CD4-positive, alpha-beta T cell (primary cell): ENCODE measurements at regions not wholly inside any gene's neighbourhood (a gene's known extent, or its start where the extent isn't known, plus 50 kb on each side); places are given as distances from the start of the nearest gene placed in this dataset.

ENCODE experiments used
- ATAC-seq: fragments of 200-7000 bp; cut with Tn5 transposase; one replicate; pipeline ENCODE4 v1.10.0; 2022; ENCODE audit warnings: mild to moderate bottlenecking; ENCODE audit not compliant: poor library complexity
- CTCF ChIA-PET: fragments of 350-600 bp; sonication (Branson Sonifier 250); formaldehyde crosslinking; loops from one replicate; lab custom pipeline; 2021; ENCODE audit warnings: antibody characterized with exemption, inconsistent platforms; lab: Charles Lee
- POLR2A ChIA-PET: fragments of 350-600 bp; sonication (Branson Sonifier 250); formaldehyde crosslinking; loops from one replicate; lab custom pipeline; 2021; ENCODE audit warnings: antibody characterized with exemption, inconsistent platforms; lab: Charles Lee
- DNase-seq, 14 experiments: peaks; one replicate each; pipeline ENCODE4 v3.0.0-alpha.2; 2013 to 2020; ENCODE audit warnings: mixed read lengths in 2 of 14
- H3K27ac ChIP-seq, 2 donors: one replicate each; pipeline versions ENCODE4 v1.5.1 to v1.7.0; 2013; ENCODE audit warnings: low read length in 2 of 2, low read depth in 1 of 2, mild to moderate bottlenecking in 1 of 2
- H3K27me3 ChIP-seq, 2 experiments: 1 replicate in 1 of 2; 2 replicates in 1 of 2; pipeline versions ENCODE4 v1.6.1 to v1.7.0; 2013; ENCODE audit warnings: low read length in 2 of 2, control low read depth in 1 of 2, mild to moderate bottlenecking in 1 of 2, moderate library complexity in 1 of 2; ENCODE audit not compliant: insufficient read depth in 2 of 2, control insufficient read depth in 1 of 2
- H3K36me3 ChIP-seq: one replicate; pipeline ENCODE4 v1.6.1; 2013; ENCODE audit warnings: low read length, control low read depth; ENCODE audit not compliant: insufficient read depth
- H3K4me1 ChIP-seq: one replicate; pipeline ENCODE4 v1.6.1; 2013; ENCODE audit warnings: low read length, control low read depth; ENCODE audit not compliant: insufficient read depth
- H3K4me3 ChIP-seq: one replicate; pipeline ENCODE4 v1.5.1; 2013; ENCODE audit warnings: mild to moderate bottlenecking, low read length, moderate library complexity
- H3K9me3 ChIP-seq, 2 experiments: 1 replicate in 1 of 2; 2 replicates in 1 of 2; pipeline versions ENCODE4 v1.6.1 to v1.7.0; 2013; ENCODE audit warnings: low read length in 2 of 2, mild to moderate bottlenecking in 2 of 2, control low read depth in 1 of 2, moderate library complexity in 1 of 2; ENCODE audit not compliant: control insufficient read depth in 1 of 2, insufficient read depth in 1 of 2
- H3K27ac Mint-ChIP-seq: one replicate; pipeline ENCODE4 v1.8.0; 2020; ENCODE audit warnings: mixed read lengths
- H3K27me3 Mint-ChIP-seq: one replicate; pipeline ENCODE4 v1.8.0; 2021; ENCODE audit warnings: mixed read lengths
- H3K36me3 Mint-ChIP-seq: one replicate; pipeline ENCODE4 v1.8.0; 2021; ENCODE audit warnings: low read depth, mixed read lengths
- H3K4me1 Mint-ChIP-seq: one replicate; pipeline ENCODE4 v1.8.0; 2021; ENCODE audit warnings: low read depth, mixed read lengths
- H3K4me3 Mint-ChIP-seq: one replicate; pipeline ENCODE4 v1.8.0; 2020; ENCODE audit warnings: mild to moderate bottlenecking, mixed read lengths
- H3K9me3 Mint-ChIP-seq: one replicate; pipeline ENCODE4 v1.8.0; 2020; ENCODE audit warnings: mixed read lengths
- CTCF ChIP-seq: fragments of 200-600 bp; IDR thresholded peaks from one replicate; pipeline ENCODE4 v1.8.0; 2022; ENCODE audit warnings: antibody characterized with exemption, mild to moderate bottlenecking
- intact Hi-C, 2 experiments: fragments of 100-400 bp; cut with DNase I in 1 of 2; cut with micrococcal nuclease in 1 of 2; formaldehyde crosslinking; loops; one replicate each; pipeline versions ENCODE4 v1.15.1 to v1.9.0; 2023 to 2025; cut with DNase I, micrococcal nuclease

GRCh38 chr13:91172160-91172559 lies 175.3 kb upstream of the MIR17HG start:
- Mint-ChIP-seq H3K27ac (no peak overlapping the region), H3K27me3 (peaks cover 34% of the 10 kb centered on the region), H3K36me3 (no peaks in the 10 kb centered on the region), H3K4me3 (no peak overlapping the region), H3K9me3 (peaks cover 5% of the 10 kb centered on the region), H3K4me1 (no peaks in the 10 kb centered on the region)
- TF ChIP-seq CTCF: no peak
- DNase-seq (no peak), ATAC-seq (no peak)
- Histone ChIP-seq H3K4me1 (no peaks in the 10 kb centered on the region), H3K27ac (no peak overlapping the region), H3K4me3 (no peak overlapping the region), H3K27me3 (peaks cover 0 to 4% of the 10 kb centered on the region in 2 experiments), H3K36me3 (no peaks in the 10 kb centered on the region), H3K9me3 (peaks cover 0 to 10% of the 10 kb centered on the region in 2 experiments)
- intact Hi-C loops: no loop called here
- POLR2A ChIA-PET: no interaction called here
- CTCF ChIA-PET: no interaction called here

GRCh38 chr13:91174886-91175501 lies 172.5 kb upstream of the MIR17HG start:
- POLR2A ChIA-PET: no interaction called here
- H3K9me3 ChIP-seq: peaks cover 0 to 10% of the 10 kb centered on the region in 2 experiments
- no peak overlapping the region for H3K27ac ChIP-seq
- DNase-seq (no peak), ATAC-seq (no peak)
- TF ChIP-seq CTCF: no peak
- Mint-ChIP-seq H3K9me3 (peaks cover 5% of the 10 kb centered on the region), H3K4me3 (no peak overlapping the region), H3K4me1 (no peaks in the 10 kb centered on the region), H3K27ac (no peak overlapping the region), H3K27me3 (peaks cover 37% of the 10 kb centered on the region), H3K36me3 (no peaks in the 10 kb centered on the region)
- H3K4me3 ChIP-seq: no peak overlapping the region
- no peaks in the 10 kb centered on the region for H3K36me3 ChIP-seq
- H3K4me1 ChIP-seq: no peaks in the 10 kb centered on the region
- intact Hi-C loops: no loop called here
- CTCF ChIA-PET: no interaction called here
- H3K27me3 ChIP-seq: peaks cover 0 to 4% of the 10 kb centered on the region in 2 experiments

GRCh38 chr13:91178099-91178498 lies 169.4 kb upstream of the MIR17HG start:
- Histone ChIP-seq H3K27ac (no peak overlapping the region), H3K27me3 (peaks cover 0 to 4% of the 10 kb centered on the region in 2 experiments), H3K4me3 (no peak overlapping the region), H3K36me3 (no peaks in the 10 kb centered on the region), H3K4me1 (no peaks in the 10 kb centered on the region), H3K9me3 (peaks cover 0 to 10% of the 10 kb centered on the region in 2 experiments)
- intact Hi-C loops: no loop called here
- Mint-ChIP-seq H3K27me3 (peaks cover 29% of the 10 kb centered on the region), H3K9me3 (peaks cover 4% of the 10 kb centered on the region), H3K4me3 (no peak overlapping the region), H3K36me3 (no peaks in the 10 kb centered on the region), H3K27ac (no peak overlapping the region), H3K4me1 (no peaks in the 10 kb centered on the region)
- CTCF ChIA-PET: no interaction called here
- ATAC-seq (no peak), DNase-seq (no peak)
- POLR2A ChIA-PET: no interaction called here
- TF ChIP-seq CTCF: no peak
